Kidney epithelial cell (primary cell): ENCODE measurements at regions not wholly inside any gene's neighbourhood (a gene's known extent, or its start where the extent isn't known, plus 50 kb on each side); places are given as distances from the start of the nearest gene placed in this dataset.

Source experiments
- DNase-seq: peaks from one replicate; pipeline ENCODE4 v3.0.0-alpha.2; 2010; ENCODE audit warnings: low read depth
- H3K27me3 ChIP-seq: 2 replicates; pipeline ENCODE4 v1.6.0; 2011; ENCODE audit warnings: low read length; ENCODE audit not compliant: control insufficient read depth, insufficient read depth
- H3K36me3 ChIP-seq: 2 replicates; pipeline ENCODE4 v1.5.1; 2011; ENCODE audit warnings: low read length; ENCODE audit not compliant: control insufficient read depth, insufficient read depth
- H3K4me3 ChIP-seq: 2 replicates; pipeline ENCODE4 v1.5.1; 2011; ENCODE audit warnings: low read depth, mild to moderate bottlenecking, control low read depth, low read length
- CTCF ChIP-seq: IDR thresholded peaks from 2 replicates; pipeline ENCODE4 v1.5.1; 2011; ENCODE audit warnings: mild to moderate bottlenecking, moderate library complexity, low read length, control low read depth, inconsistent platforms; ENCODE audit not compliant: insufficient read depth, poor library complexity, severe bottlenecking

GRCh38 chr20:60090631-60091030, 132.4 kb downstream of the CDH26 start:
- peaks cover 26% of the 10 kb centered on the region for H3K27me3 ChIP-seq
- TF ChIP-seq CTCF: no peak
- no peak for DNase-seq

GRCh38 chr20:60091305-60091704, 133.1 kb downstream of the CDH26 start:
- H3K27me3 ChIP-seq: peaks cover 21% of the 10 kb centered on the region
- no peak for DNase-seq
- no peaks in the 10 kb centered on the region for H3K36me3 ChIP-seq
- H3K4me3 ChIP-seq: no peak overlapping the region
- no peak for TF ChIP-seq CTCF

More at GRCh38 chr20:60090631-60091030, 132.4 kb downstream of the CDH26 start:
- Histone ChIP-seq H3K36me3 (no peaks in the 10 kb centered on the region), H3K4me3 (no peak overlapping the region)

GRCh38 chr20:60091861-60092260, 133.6 kb downstream of the CDH26 start:
- Histone ChIP-seq H3K36me3 (no peaks in the 10 kb centered on the region), H3K27me3 (peaks cover 17% of the 10 kb centered on the region), H3K4me3 (no peak overlapping the region)
- DNase-seq: no peak
- TF ChIP-seq CTCF: no peak

- no peak overlapping the region for H3K4me3 ChIP-seq
- no peak for TF ChIP-seq CTCF
- peaks cover 9% of the 10 kb centered on the region for H3K27me3 ChIP-seq
- no peaks in the 10 kb centered on the region for H3K36me3 ChIP-seq
- DNase-seq: no peak
Observed at GRCh38 chr20:60092729-60093128, 134.5 kb downstream of the CDH26 start.

- TF ChIP-seq CTCF: no peak
- Histone ChIP-seq H3K36me3 (no peaks in the 10 kb centered on the region), H3K4me3 (no peak overlapping the region), H3K27me3 (no peaks in the 10 kb centered on the region)
- no peak for DNase-seq
Observed at GRCh38 chr20:60095456-60095855, 137.2 kb downstream of the CDH26 start.

- Histone ChIP-seq H3K36me3 (no peaks in the 10 kb centered on the region), H3K27me3 (no peaks in the 10 kb centered on the region), H3K4me3 (no peak overlapping the region)
- no peak for TF ChIP-seq CTCF
- no peak for DNase-seq
Observed at GRCh38 chr20:60096166-60096565, 137.9 kb downstream of the CDH26 start.
